GM19043 (cell line): ENCODE measurements at regions not wholly inside any gene's neighbourhood (a gene's known extent, or its start where the extent isn't known, plus 50 kb on each side); places are given as distances from the start of the nearest gene placed in this dataset.

Experiments used
- ATAC-seq: cut with Tn5 transposase; IDR thresholded peaks from one replicate; pipeline ENCODE4 v1.9.1; 2021; ENCODE audit warnings: low read depth; ENCODE audit not compliant: unreplicated experiment

- no peak for ATAC-seq
Measured at GRCh38 chr6:12379181-12379580, 89.0 kb downstream of the EDN1 start.

- ATAC-seq = no peak
Measured at GRCh38 chr6:12381587-12381986, 91.4 kb downstream of the EDN1 start.

GRCh38 chr6:12383448-12383847 lies 93.3 kb downstream of the EDN1 start:
- peak; percentile 82 for ATAC-seq

GRCh38 chr6:12384357-12384912 lies 94.3 kb downstream of the EDN1 start:
- ATAC-seq = no peak

GRCh38 chr6:12385316-12385715 lies 95.2 kb downstream of the EDN1 start:
- no peak for ATAC-seq

GRCh38 chr6:12386816-12387215 lies 96.7 kb downstream of the EDN1 start:
- ATAC-seq = no peak

- no peak for ATAC-seq
Measured at GRCh38 chr6:12391472-12391871, 101.3 kb downstream of the EDN1 start.

- ATAC-seq = no peak
Measured at GRCh38 chr6:12392490-12392889, 102.3 kb downstream of the EDN1 start.

- ATAC-seq = no peak
Measured at GRCh38 chr6:12393100-12393499, 102.9 kb downstream of the EDN1 start.

- ATAC-seq = no peak
Measured at GRCh38 chr6:12394170-12394569, 104.0 kb downstream of the EDN1 start.

GRCh38 chr6:12395898-12396297 lies 105.7 kb downstream of the EDN1 start:
- ATAC-seq = no peak

GRCh38 chr6:12401200-12401599 lies 111.0 kb downstream of the EDN1 start:
- ATAC-seq = no peak

GRCh38 chr6:12403201-12403826 lies 113.2 kb downstream of the EDN1 start:
- ATAC-seq = no peak

- no peak for ATAC-seq
Measured at GRCh38 chr6:12403947-12404647, 113.9 kb downstream of the EDN1 start.

- no peak for ATAC-seq
Measured at GRCh38 chr6:12404651-12405050, 114.5 kb downstream of the EDN1 start.

GRCh38 chr6:12408752-12409151 lies 118.6 kb downstream of the EDN1 start:
- no peak for ATAC-seq

- no peak for ATAC-seq
Measured at GRCh38 chr6:12410946-12411345, 120.8 kb downstream of the EDN1 start.

- ATAC-seq = no peak
Measured at GRCh38 chr6:12414096-12414675, 124.0 kb downstream of the EDN1 start.

GRCh38 chr6:12415980-12416598 lies 125.9 kb downstream of the EDN1 start:
- ATAC-seq = no peak

GRCh38 chr6:12417191-12417590 lies 127.0 kb downstream of the EDN1 start:
- no peak for ATAC-seq

GRCh38 chr6:12418946-12419345 lies 128.8 kb downstream of the EDN1 start:
- ATAC-seq = no peak
